ENCODE measurements at regions not wholly inside any gene's neighbourhood (a gene's known extent, or its start where the extent isn't known, plus 50 kb on each side); places are given as distances from the start of the nearest gene placed in this dataset.
A peak's percentile ranks its signal among the peaks of the same experiment; 100 is the strongest.

GRCh38 chr1:87508247-87508787, 179.6 kb downstream of the LMO4 start:
- DNase-seq (ENCODE audit: low read depth): peak; percentile 15

DNA sequence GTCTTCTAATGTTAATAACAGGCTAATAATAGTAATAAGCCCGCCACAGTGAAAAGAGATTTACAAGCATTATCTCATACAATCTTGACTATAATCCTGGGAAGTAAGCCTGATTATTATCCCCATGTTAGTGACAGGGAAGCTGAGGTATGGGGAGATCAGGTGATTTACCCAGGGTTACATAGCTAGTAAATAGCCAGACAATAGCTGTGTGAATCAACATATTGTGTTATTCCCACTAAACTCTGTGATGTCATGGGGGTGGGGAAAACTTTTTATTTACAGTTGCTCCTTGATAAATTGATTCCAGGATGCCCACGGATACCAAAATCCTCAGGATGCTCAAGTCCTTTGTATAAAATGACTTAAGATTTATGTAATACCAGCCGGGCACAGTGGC, 181.9 kb downstream of the LMO4 start:
- DNase-seq (ENCODE audit: low read depth): no peak

- DNase-seq (ENCODE audit: low read depth): no peak
These were observed 182.8 kb downstream of the LMO4 start for GRCh38 chr1:87511449-87511848.

- DNase-seq (ENCODE audit: low read depth): no peak
These were observed 183.8 kb downstream of the LMO4 start for GRCh38 chr1:87512431-87512830.

GRCh38 chr1:87513255-87513654, 184.6 kb downstream of the LMO4 start:
- DNase-seq (ENCODE audit: low read depth): no peak

DNA sequence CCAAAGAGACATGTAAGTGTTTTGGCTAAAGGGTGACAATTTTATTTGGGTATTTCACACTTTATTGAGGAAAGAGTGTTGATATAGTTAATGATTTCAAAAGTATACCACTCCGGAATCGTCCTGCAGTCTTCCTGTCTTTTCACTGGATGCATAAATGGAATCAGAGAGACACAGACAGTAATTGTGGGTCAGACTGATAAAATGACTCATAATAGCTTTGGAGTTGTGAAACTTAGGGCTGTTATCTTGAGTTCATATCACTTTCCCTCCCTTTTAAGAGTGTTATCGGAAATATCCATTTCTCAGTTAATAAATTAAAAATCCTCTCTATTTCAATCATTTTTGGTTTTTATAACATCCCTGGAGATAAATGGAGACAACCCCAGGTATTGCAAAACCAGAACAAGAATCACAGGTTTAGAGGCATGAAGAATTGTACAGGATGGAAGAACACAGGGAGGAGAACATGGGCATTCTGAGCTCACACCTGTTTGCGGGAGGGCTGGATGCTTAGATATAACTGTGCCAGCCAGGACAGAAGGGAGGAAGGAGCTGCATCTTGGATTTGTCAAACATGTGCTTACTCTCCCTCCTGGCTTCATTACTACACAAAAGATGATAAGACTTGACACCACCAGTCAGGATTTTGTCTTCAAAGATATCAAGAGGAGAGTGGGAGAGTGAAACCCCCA, 185.4 kb downstream of the LMO4 start:
- no peak for DNase-seq (ENCODE audit: low read depth)

GRCh38 chr1:87515781-87516180, 187.1 kb downstream of the LMO4 start:
- peak; percentile 15 for DNase-seq (ENCODE audit: low read depth)

DNA sequence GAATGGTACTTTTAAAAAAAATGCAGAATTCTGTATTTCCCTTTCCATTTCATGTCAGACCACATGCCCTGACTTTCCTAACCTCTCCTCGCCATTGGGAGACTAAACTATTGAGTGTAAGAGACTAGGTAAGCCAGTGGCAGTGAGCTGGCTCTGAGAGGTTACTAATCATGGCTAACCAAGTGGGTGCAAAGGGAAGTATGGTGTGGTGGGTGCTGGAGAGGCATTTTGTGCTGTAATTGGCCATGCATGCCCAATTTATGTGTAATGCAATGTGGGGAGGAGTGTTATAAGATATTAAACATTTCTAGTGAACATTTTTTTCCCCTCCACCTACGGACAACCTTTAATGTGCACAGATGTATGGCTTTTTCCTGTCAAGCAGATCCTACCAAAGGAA, 190.1 kb downstream of the LMO4 start:
- no peak for DNase-seq (ENCODE audit: low read depth)

GRCh38 chr1:87521452-87521851, 192.8 kb downstream of the LMO4 start:
- DNase-seq (ENCODE audit: low read depth): no peak

GRCh38 chr1:87523466-87523865, 194.8 kb downstream of the LMO4 start:
- DNase-seq (ENCODE audit: low read depth): no peak

DNA sequence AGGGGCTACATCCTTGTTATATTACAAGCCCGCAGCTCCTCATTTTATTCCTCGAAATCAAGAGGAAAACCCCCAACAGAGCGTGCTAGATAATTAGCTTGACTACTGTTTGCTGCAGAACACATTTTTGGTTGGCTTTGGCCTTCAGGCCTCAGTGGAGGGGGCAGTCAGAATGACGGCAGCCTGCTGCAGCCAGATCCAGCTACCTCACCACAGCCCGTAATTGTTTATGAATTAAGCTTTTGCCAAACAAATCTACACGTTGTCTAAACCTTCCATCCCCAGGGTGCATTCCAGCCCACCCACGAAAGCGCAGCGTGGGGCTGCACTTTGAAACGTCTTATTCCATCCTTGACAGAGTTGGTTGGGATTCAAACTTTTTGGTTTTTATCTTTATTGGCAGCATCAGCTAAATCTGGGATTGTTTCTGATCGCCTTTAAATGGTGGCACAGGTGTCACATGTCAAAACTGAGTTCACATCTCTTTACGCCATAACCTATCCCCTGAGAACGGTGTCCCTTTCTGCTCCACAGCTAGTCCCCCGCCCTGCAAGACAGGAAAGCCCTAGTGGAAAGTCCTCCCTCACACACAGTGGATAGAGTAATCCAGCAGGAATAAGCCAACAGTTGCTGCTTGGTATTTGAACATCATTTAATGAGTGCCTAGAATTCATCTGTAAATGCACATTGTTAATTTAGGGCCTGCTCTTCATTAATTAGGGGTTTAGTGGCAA, 195.5 kb downstream of the LMO4 start:
- no peak for DNase-seq (ENCODE audit: low read depth)

DNA sequence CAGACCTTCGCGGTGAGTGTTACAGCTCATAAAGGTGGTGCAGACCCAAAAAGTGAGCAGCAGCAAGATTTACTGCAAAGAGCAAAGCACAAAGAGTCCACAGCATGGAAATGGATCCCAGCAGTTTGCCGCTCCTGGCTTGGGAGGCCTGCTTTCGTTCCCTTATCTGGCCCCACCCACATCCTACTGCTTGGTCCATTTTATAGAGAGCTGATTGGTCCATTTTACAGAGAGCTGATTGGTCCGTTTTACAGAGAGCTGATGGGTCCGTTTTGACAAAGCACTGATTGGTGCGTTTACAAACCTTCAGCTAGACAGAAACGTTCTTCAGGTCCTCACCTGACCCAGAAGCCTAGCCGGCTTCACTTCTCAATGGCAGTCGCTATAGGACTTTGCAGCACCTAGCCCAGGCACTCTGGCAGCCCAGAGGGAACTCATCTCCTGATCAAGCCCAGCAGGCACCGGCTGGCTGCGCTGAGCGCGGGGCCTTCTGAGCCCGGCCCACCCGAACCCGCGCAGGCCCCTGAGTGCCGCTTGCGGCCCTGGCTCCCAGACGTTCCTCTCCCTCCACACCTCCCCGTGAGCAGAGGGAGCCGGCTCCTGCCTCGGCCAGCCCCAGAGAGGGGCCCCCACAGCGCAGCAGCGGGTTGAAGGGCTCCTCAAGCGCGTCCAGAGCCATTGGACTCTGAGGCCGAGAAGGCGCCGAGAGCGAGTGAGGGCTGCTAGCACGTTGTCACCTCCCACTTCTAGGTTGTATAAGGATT, 200.3 kb downstream of the LMO4 start:
- no peak for DNase-seq (ENCODE audit: low read depth)

- DNase-seq (ENCODE audit: low read depth): no peak
These were observed 201.5 kb downstream of the LMO4 start for GRCh38 chr1:87530042-87530807.

GRCh38 chr1:87535551-87535950, 206.9 kb downstream of the LMO4 start:
- DNase-seq (ENCODE audit: low read depth): no peak

GRCh38 chr1:87539147-87539546, 210.5 kb downstream of the LMO4 start:
- DNase-seq (ENCODE audit: low read depth): no peak

DNA sequence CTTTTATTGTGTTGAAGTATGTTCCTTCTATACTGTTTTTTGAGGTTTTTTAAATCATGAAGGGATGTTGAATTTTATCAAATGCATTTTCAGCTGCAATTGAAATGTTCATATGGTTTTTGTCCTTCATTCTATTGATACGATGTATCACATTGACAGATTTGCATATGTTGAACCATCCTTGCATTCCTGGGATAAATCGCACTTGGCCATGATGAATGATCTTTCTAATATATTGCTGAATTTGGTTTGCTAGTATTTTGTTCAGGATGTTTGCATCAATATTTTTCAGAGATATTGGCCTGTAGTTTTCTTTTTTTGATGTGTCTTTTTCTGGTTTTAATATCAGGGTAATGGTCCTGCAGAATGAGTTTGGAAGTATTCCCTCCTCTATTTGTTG, 214.0 kb downstream of the LMO4 start:
- no peak for DNase-seq (ENCODE audit: low read depth)

DNA sequence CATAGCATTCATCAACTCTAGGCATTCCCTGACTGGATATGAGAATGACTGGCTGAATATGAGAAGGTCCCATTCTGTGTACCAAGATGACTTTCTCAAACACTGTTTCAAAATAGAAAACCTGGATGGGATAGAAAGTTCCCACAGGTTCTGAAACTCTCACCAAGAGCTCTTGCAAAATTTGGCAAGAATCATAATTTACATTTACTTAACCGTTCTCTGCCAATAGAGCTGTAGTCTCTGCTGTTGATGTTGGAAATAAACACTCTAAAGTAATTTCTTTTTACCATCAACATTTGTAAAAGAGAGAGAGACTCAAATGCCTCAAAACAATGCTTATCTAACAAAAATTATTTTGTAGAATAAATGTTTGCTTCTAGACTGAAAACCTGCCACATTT, 221.1 kb downstream of the LMO4 start:
- no peak for DNase-seq (ENCODE audit: low read depth)

DNA sequence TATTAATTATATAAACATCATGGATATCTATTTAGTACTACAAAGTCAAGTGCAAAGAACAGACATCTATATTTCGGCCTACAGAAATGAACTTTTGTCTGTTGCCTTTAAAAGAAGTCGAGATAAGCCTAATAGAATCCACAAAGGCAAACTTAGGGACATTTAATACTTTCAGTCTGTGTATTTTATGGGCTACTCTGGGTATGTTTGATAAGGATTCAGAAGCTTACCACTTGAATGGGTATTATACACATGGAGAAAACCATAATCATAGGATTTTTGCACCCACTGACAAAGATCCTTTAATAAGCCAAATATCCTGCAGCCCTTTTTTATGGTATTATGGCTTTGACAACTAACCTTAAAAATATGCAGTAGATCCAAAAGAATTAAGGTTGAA, 224.8 kb downstream of the LMO4 start:
- DNase-seq (ENCODE audit: low read depth): no peak

GRCh38 chr1:87555366-87555765, 226.7 kb downstream of the LMO4 start:
- DNase-seq (ENCODE audit: low read depth): no peak

DNA sequence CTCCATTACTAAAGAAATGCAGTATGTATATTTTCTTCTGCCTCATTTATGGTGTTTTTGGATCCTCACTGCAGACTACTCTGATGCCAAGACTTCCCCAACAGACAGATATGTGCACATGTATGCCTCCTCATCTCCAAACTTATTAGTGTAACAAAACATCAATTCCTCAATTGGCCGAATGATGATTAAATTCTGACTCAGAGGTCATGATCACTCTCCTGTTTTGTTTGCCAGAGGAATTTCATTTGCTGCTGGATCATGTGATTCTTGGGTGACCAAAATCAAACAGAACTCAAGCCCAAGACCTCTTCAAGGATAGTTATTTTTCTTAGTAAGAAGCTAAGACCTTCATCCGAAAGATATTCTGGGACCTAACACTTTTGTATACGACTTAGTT, 227.6 kb downstream of the LMO4 start:
- no peak for DNase-seq (ENCODE audit: low read depth)

GRCh38 chr1:87558921-87559320, 230.2 kb downstream of the LMO4 start:
- DNase-seq (ENCODE audit: low read depth): no peak

GRCh38 chr1:87560137-87560536, 231.5 kb downstream of the LMO4 start:
- DNase-seq (ENCODE audit: low read depth): no peak
